Endothelial cell of umbilical vein (primary cell): ENCODE measurements at regions not wholly inside any gene's neighbourhood (a gene's known extent, or its start where the extent isn't known, plus 50 kb on each side); places are given as distances from the start of the nearest gene placed in this dataset.

Experiments
- BruUV-seq: library from RNA; stranded (reverse); fragments of 400-500 nt; replicated peaks from 2 replicates; lab custom pipeline; 2021; lab: Mats Ljungman, UMichigan
- CTCF ChIA-PET: fragments of 300-600, 350-600 bp; sonication (Branson Sonifier 250); formaldehyde crosslinking; loops from one replicate; lab custom pipeline; 2021; ENCODE audit warnings: antibody characterized with exemption, inconsistent platforms; lab: Charles Lee
- POLR2A ChIA-PET: fragments of 300-600, 350-600 bp; sonication (Branson Sonifier 250); formaldehyde crosslinking; loops from one replicate; lab custom pipeline; 2021; ENCODE audit warnings: antibody characterized with exemption, inconsistent platforms; lab: Charles Lee
- DNase-seq: peaks from one replicate; pipeline ENCODE4 v3.0.0-alpha.2; 2011; ENCODE audit warnings: low read depth, low spot score
- FAIRE-seq: peaks from 2 replicates; lab custom pipeline; 2011; peaks lifted over from hg19 to GRCh38; lab: Jason Lieb, UNC
- H2AFZ ChIP-seq: 2 replicates; pipeline ENCODE4 v1.6.0; 2012; ENCODE audit warnings: low read depth, low read length, control low read depth, inconsistent platforms
- H3K27ac ChIP-seq: 2 replicates; pipeline ENCODE4 v1.5.1; 2011; ENCODE audit warnings: low read depth, mild to moderate bottlenecking, control low read depth, low read length, moderate library complexity; ENCODE audit not compliant: insufficient read depth
- H3K27me3 ChIP-seq, 2 experiments: 2 replicates each; pipeline versions ENCODE4 v1.6.0 to v1.6.1; 2011; ENCODE audit warnings: low read length in 2 of 2, mixed read lengths in 1 of 2; ENCODE audit not compliant: control insufficient read depth in 2 of 2, insufficient read depth in 2 of 2
- H3K36me3 ChIP-seq, 2 experiments: 2 replicates in 1 of 2; 3 replicates in 1 of 2; pipeline ENCODE4 v1.5.1; 2011; ENCODE audit warnings: low read length in 2 of 2, mild to moderate bottlenecking in 1 of 2, moderate library complexity in 1 of 2; ENCODE audit not compliant: control insufficient read depth in 2 of 2, insufficient read depth in 2 of 2; ENCODE audit errors: extremely low read depth in 1 of 2
- H3K4me1 ChIP-seq: 3 replicates; pipeline ENCODE4 v1.5.1; 2011; ENCODE audit warnings: mild to moderate bottlenecking, low read length; ENCODE audit not compliant: control insufficient read depth, insufficient read depth; ENCODE audit errors: extremely low read depth
- H3K4me2 ChIP-seq: 2 replicates; pipeline ENCODE4 v1.6.1; 2011; ENCODE audit warnings: low read length, control low read depth, mixed read lengths; ENCODE audit not compliant: insufficient read depth
- H3K4me3 ChIP-seq, 3 experiments: fragments of 200-600 bp in 1 of 3; sonication (generic), shearing (Covaris generic) in 1 of 3; replicated peaks in 1 of 3; 2 replicates each; pipeline ENCODE4 v1.5.1; 2011 to 2016; ENCODE audit warnings: control low read depth in 3 of 3, low read length in 3 of 3, mild to moderate bottlenecking in 2 of 3, inconsistent platforms in 1 of 3, low read depth in 1 of 3, moderate library complexity in 1 of 3; ENCODE audit not compliant: insufficient read depth in 1 of 3
- H3K79me2 ChIP-seq: 2 replicates; pipeline ENCODE4 v1.6.0; 2012; ENCODE audit warnings: low read length, inconsistent platforms; ENCODE audit not compliant: control insufficient read depth, insufficient read depth
- H3K9ac ChIP-seq: replicated peaks from 2 replicates; pipeline ENCODE3; 2011; ENCODE audit warnings: low read length, control low read depth; ENCODE audit not compliant: insufficient read depth; ENCODE audit errors: extremely low read depth
- H3K9me1 ChIP-seq: replicated peaks from 3 replicates; pipeline ENCODE4 v1.6.0; 2011; ENCODE audit warnings: mild to moderate bottlenecking, low read length; ENCODE audit not compliant: control insufficient read depth, insufficient read depth; ENCODE audit errors: extremely low read depth
- H3K9me3 ChIP-seq: replicated peaks from 2 replicates; pipeline ENCODE4 v1.5.1; 2012; ENCODE audit warnings: low read length, inconsistent platforms; ENCODE audit not compliant: control insufficient read depth, insufficient read depth
- H4K20me1 ChIP-seq: replicated peaks from 2 replicates; pipeline ENCODE3; 2011; ENCODE audit warnings: mild to moderate bottlenecking, low read length; ENCODE audit not compliant: control insufficient read depth, insufficient read depth; ENCODE audit errors: extremely low read depth
- EZH2 ChIP-seq: IDR thresholded peaks from 2 replicates; pipeline ENCODE4 v1.6.1; 2012; ENCODE audit warnings: borderline replicate concordance, low read depth, mild to moderate bottlenecking, moderate library complexity, low read length, inconsistent platforms; ENCODE audit not compliant: severe bottlenecking
- FOS ChIP-seq: IDR thresholded peaks from 2 replicates; pipeline ENCODE4 v1.6.1; 2011; ENCODE audit warnings: mild to moderate bottlenecking, low read length, moderate library complexity, borderline replicate concordance; ENCODE audit not compliant: insufficient read depth
- GATA2 ChIP-seq: IDR thresholded peaks from 2 replicates; pipeline ENCODE4 v1.7.0; 2011; ENCODE audit warnings: low read depth, mild to moderate bottlenecking, moderate library complexity, mixed read lengths, low read length; ENCODE audit not compliant: insufficient read length, insufficient read depth
- JUN ChIP-seq: IDR thresholded peaks from 2 replicates; pipeline ENCODE4 v1.6.1; 2011; ENCODE audit warnings: borderline replicate concordance, low read depth; ENCODE audit not compliant: insufficient read length, insufficient read depth
- MYC ChIP-seq: IDR thresholded peaks from one replicate; pipeline ENCODE4 v1.6.1; 2011; ENCODE audit warnings: mild to moderate bottlenecking, low read depth, low read length
- POLR2A ChIP-seq: IDR thresholded peaks from 2 replicates; pipeline ENCODE4 v1.6.1; 2012; ENCODE audit warnings: low read depth, mild to moderate bottlenecking, control low read depth, low read length
- POLR2AphosphoS5 ChIP-seq: IDR thresholded peaks from 2 replicates; pipeline ENCODE4 v1.6.1; 2012; ENCODE audit warnings: low read depth, mild to moderate bottlenecking, control low read depth, low read length, moderate library complexity; ENCODE audit not compliant: insufficient read depth
- dilution Hi-C: fragments of 300-500 bp; cut with MboI; formaldehyde crosslinking; loops from one replicate; pipeline ENCODE4 v1.15.0; 2019; ENCODE audit warnings: low sequenced_read_pairs; ENCODE audit not compliant: extremely low pct_ligation_motif_present
- intact Hi-C: fragments of 100-400 bp; cut with micrococcal nuclease; formaldehyde crosslinking; loops from one replicate; pipeline ENCODE4 v1.10.0; 2022
- TF ChIP-seq, protein P1 (sequence below): IDR thresholded peaks from 2 replicates; pipeline ENCODE4 v1.6.1; 2011; ENCODE audit not compliant: insufficient read depth, insufficient read length
- TF ChIP-seq, protein P2 (sequence below), 2 donors: IDR thresholded peaks; 1 replicate in 1 of 2; 2 replicates in 1 of 2; pipeline ENCODE4 v1.5.1; 2011; ENCODE audit warnings: low read length in 2 of 2, mild to moderate bottlenecking in 2 of 2, moderate library complexity in 2 of 2, control low read depth in 1 of 2, inconsistent platforms in 1 of 2, low read depth in 1 of 2; ENCODE audit not compliant: insufficient read depth in 1 of 2; ENCODE audit errors: extremely low read depth in 1 of 2

DNA sequence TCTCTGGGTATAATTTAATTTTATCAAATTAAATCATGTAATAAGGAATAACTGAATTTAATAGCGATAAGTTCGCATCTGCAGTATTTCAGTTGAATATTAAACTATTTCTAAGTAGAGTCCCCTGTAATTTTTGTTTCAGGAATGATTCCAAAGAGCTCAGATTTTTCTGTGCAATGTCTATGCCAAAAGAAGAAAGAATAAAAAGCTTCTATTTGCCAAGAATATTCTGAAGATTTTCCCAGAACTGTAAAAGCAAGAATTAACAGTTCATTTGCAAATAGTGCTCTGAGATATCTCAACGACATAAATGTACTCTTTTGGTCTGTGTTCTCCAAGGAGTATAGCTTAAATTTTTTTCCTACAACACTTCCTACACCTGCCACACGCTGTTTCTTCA is 1242.8 kb upstream of the DIAPH2 start:
- no peak for TF ChIP-seq JUN
- TF ChIP-seq, protein P1, sequence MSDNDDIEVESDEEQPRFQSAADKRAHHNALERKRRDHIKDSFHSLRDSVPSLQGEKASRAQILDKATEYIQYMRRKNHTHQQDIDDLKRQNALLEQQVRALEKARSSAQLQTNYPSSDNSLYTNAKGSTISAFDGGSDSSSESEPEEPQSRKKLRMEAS = no peak
- TF ChIP-seq GATA2 = no peak
- no peak for TF ChIP-seq MYC
- no peak for TF ChIP-seq EZH2
- TF ChIP-seq POLR2AphosphoS5 = no peak
- TF ChIP-seq FOS = no peak
- TF ChIP-seq, protein P2, sequence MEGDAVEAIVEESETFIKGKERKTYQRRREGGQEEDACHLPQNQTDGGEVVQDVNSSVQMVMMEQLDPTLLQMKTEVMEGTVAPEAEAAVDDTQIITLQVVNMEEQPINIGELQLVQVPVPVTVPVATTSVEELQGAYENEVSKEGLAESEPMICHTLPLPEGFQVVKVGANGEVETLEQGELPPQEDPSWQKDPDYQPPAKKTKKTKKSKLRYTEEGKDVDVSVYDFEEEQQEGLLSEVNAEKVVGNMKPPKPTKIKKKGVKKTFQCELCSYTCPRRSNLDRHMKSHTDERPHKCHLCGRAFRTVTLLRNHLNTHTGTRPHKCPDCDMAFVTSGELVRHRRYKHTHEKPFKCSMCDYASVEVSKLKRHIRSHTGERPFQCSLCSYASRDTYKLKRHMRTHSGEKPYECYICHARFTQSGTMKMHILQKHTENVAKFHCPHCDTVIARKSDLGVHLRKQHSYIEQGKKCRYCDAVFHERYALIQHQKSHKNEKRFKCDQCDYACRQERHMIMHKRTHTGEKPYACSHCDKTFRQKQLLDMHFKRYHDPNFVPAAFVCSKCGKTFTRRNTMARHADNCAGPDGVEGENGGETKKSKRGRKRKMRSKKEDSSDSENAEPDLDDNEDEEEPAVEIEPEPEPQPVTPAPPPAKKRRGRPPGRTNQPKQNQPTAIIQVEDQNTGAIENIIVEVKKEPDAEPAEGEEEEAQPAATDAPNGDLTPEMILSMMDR (IDR thresholded peaks at IDR 0.05; ENCODE audit: extremely low read depth in 1 of 2, insufficient read depth in 1 of 2, low read depth in 1 of 2, low read length in 2 of 2) = no peak
- no peak for TF ChIP-seq POLR2A
- no peak for FAIRE-seq
- CTCF ChIA-PET = no interaction called here

More for the DNA sequence above, 1242.8 kb upstream of the DIAPH2 start:
- dilution Hi-C loops = no loop called here
- POLR2A ChIA-PET = no interaction called here
- H2AFZ ChIP-seq = no peak overlapping the region
- H3K4me1 ChIP-seq = no peaks in the 10 kb centered on the region
- H3K4me3 ChIP-seq = no peak overlapping the region
- H3K79me2 ChIP-seq = no peaks in the 10 kb centered on the region
- H3K9me1 ChIP-seq = no peaks in the 10 kb centered on the region
- no peaks in the 10 kb centered on the region for H4K20me1 ChIP-seq
- intact Hi-C loops = no loop called here
- no peak overlapping the region for H3K4me2 ChIP-seq
- no peak overlapping the region for H3K27ac ChIP-seq
- H3K9ac ChIP-seq = no peak overlapping the region
- no peaks in the 10 kb centered on the region for H3K9me3 ChIP-seq
- BruUV-seq = no TSS peak
- no peaks in the 10 kb centered on the region for H3K36me3 ChIP-seq
- H3K27me3 ChIP-seq = no peaks in the 10 kb centered on the region
- no peak for DNase-seq
